PC-9 (cell line): ENCODE measurements at regions not wholly inside any gene's neighbourhood (a gene's known extent, or its start where the extent isn't known, plus 50 kb on each side); places are given as distances from the start of the nearest gene placed in this dataset.

Experiments used
- BruUV-seq: library from RNA; stranded (reverse); fragments of 400-500 nt; replicated peaks from 2 replicates; lab custom pipeline; 2021; lab: Mats Ljungman, UMichigan
- CTCF ChIA-PET: fragments of 300-600 bp; sonication (Branson Sonifier 250); formaldehyde crosslinking; loops from one replicate; lab custom pipeline; 2022; ENCODE audit warnings: antibody characterized with exemption; lab: Charles Lee
- POLR2A ChIA-PET: fragments of 300-600 bp; sonication (Branson Sonifier 250); formaldehyde crosslinking; loops from one replicate; lab custom pipeline; 2022; ENCODE audit warnings: antibody characterized with exemption; ENCODE audit not compliant: unreplicated experiment; lab: Charles Lee
- DNase-seq, 2 experiments: peaks; one replicate each; pipeline versions ENCODE4 v3.0.0 to v3.0.0-alpha.2; 2015 to 2022; ENCODE audit warnings: mixed read lengths in 1 of 2
- H2AFZ ChIP-seq: fragments of 200-600 bp; sonication (generic); 2 replicates; pipeline ENCODE4 v1.8.1; 2017; ENCODE audit warnings: antibody characterized with exemption
- H3F3A ChIP-seq: fragments of 200-600 bp; sonication (generic); 2 replicates; pipeline ENCODE4 v1.8.1; 2017; ENCODE audit warnings: antibody characterized with exemption, mild to moderate bottlenecking, low read depth; ENCODE audit not compliant: insufficient read depth
- H3K27ac ChIP-seq: fragments of 200-600 bp; sonication (generic); 2 replicates; pipeline ENCODE4 v1.6.1; 2016; ENCODE audit warnings: mixed run types
- H3K27me3 ChIP-seq: fragments of 200-600 bp; sonication (generic); 2 replicates; pipeline ENCODE4 v1.6.1; 2016; ENCODE audit warnings: low read depth, mixed run types; ENCODE audit not compliant: insufficient read depth
- H3K36me3 ChIP-seq: fragments of 200-600 bp; sonication (generic); 2 replicates; pipeline ENCODE4 v1.6.1; 2016; ENCODE audit warnings: low read depth, mixed run types
- H3K4me1 ChIP-seq: fragments of 200-600 bp; sonication (generic); replicated peaks from 2 replicates; pipeline ENCODE4 v1.6.1; 2016; ENCODE audit warnings: mixed run types; ENCODE audit not compliant: insufficient read depth
- H3K4me2 ChIP-seq: fragments of 200-600 bp; sonication (generic); 2 replicates; pipeline ENCODE4 v1.6.1; 2017; ENCODE audit warnings: mixed run types
- H3K4me3 ChIP-seq: fragments of 200-600 bp; sonication (generic); 2 replicates; pipeline ENCODE4 v1.6.1; 2016; ENCODE audit warnings: mixed run types
- H3K79me2 ChIP-seq: fragments of 200-600 bp; sonication (generic); 2 replicates; pipeline ENCODE4 v1.6.1; 2017; ENCODE audit warnings: low read depth, mixed run types
- H3K9me2 ChIP-seq: fragments of 200-600 bp; sonication (generic); 2 replicates; pipeline ENCODE4 v1.8.1; 2017; ENCODE audit warnings: mild to moderate bottlenecking; ENCODE audit not compliant: insufficient read depth
- H3K9me3 ChIP-seq: fragments of 200-600 bp; sonication (generic); 2 replicates; pipeline ENCODE4 v1.8.1; 2016; ENCODE audit warnings: low read depth; ENCODE audit not compliant: insufficient read depth
- H4K20me1 ChIP-seq: fragments of 200-600 bp; sonication (generic); 2 replicates; pipeline ENCODE4 v1.8.1; 2017; ENCODE audit not compliant: insufficient read depth
- CTCF ChIP-seq: fragments of 200-600 bp; sonication (generic); conservative IDR thresholded peaks from 2 replicates; pipeline ENCODE4 v1.6.1; 2017; ENCODE audit warnings: mixed run types, antibody characterized with exemption, mild to moderate bottlenecking, moderate library complexity
- EZH2 ChIP-seq: fragments of 200-600 bp; sonication (generic); IDR thresholded peaks from 2 replicates; pipeline ENCODE4 v1.8.0; 2017; ENCODE audit warnings: antibody characterized with exemption, low read depth
- intact Hi-C: fragments of 100-400 bp; cut with micrococcal nuclease; formaldehyde crosslinking; loops from one replicate; pipeline ENCODE4 v1.10.0; 2022; ENCODE audit not compliant: unreplicated experiment

- ChIA-PET CTCF (no interaction called here), POLR2A (interaction anchor here (0.5 kb wide), 1 partner anchor 770 kb away, joined by 3 read pairs; no protein-coding TSS in a partner anchor)
- BruUV-seq = no TSS peak
- Histone ChIP-seq H2AFZ (no peak overlapping the region), H3K4me2 (no peak overlapping the region), H3K9me2 (no peaks in the 10 kb centered on the region), H3K27ac (no peak overlapping the region), H3K36me3 (no peaks in the 10 kb centered on the region), H3K9me3 (no peaks in the 10 kb centered on the region), H3K27me3 (no peaks in the 10 kb centered on the region), H3K4me3 (no peak overlapping the region), H3K4me1 (no peaks in the 10 kb centered on the region), H4K20me1 (no peaks in the 10 kb centered on the region), H3F3A (no peaks in the 10 kb centered on the region), H3K79me2 (no peaks in the 10 kb centered on the region)
- no peak for DNase-seq
- TF ChIP-seq EZH2 (no peak), CTCF (no peak)
- intact Hi-C loops = no loop called here
Measured at GRCh38 chr21:25334046-25334730, 273.1 kb downstream of the MRPL39 start.

- Histone ChIP-seq H3K4me3 (no peak overlapping the region), H3K9me3 (no peaks in the 10 kb centered on the region), H2AFZ (no peak overlapping the region), H3K27ac (no peak overlapping the region), H3K4me2 (no peak overlapping the region), H4K20me1 (no peaks in the 10 kb centered on the region), H3F3A (no peaks in the 10 kb centered on the region), H3K4me1 (no peaks in the 10 kb centered on the region), H3K79me2 (no peaks in the 10 kb centered on the region), H3K9me2 (no peaks in the 10 kb centered on the region), H3K27me3 (no peaks in the 10 kb centered on the region), H3K36me3 (no peaks in the 10 kb centered on the region)
- TF ChIP-seq EZH2 (no peak), CTCF (no peak)
- DNase-seq = no peak
- no TSS peak for BruUV-seq
- CTCF ChIA-PET = no interaction called here
- POLR2A ChIA-PET = no interaction called here
- intact Hi-C loops = no loop called here
Measured at GRCh38 chr21:25331286-25331685, 276.0 kb downstream of the MRPL39 start.

DNA sequence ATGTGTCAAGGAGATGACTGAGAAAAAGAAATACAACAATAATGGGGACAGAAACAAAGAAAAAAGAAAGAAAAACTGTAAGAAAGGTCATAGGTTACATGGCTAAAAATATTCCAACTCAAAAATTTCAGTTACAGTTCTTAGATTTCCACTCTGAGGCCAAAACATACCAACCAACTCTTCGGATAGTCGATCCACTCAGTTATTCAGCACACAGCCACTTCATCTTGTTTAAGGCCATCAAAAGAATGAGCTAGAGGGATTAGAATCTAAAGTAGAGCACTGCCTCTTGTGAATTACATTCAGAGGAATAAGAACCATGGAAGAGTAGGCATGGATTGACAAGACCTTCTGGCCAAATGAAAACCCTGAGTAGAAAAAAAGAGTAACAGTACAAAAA, 277.0 kb downstream of the MRPL39 start:
- Histone ChIP-seq H3K27ac (no peak overlapping the region), H3K4me2 (no peak overlapping the region), H3F3A (no peaks in the 10 kb centered on the region), H3K4me1 (no peaks in the 10 kb centered on the region), H3K9me3 (no peaks in the 10 kb centered on the region), H3K79me2 (no peaks in the 10 kb centered on the region), H3K36me3 (no peaks in the 10 kb centered on the region), H3K9me2 (no peaks in the 10 kb centered on the region), H2AFZ (no peak overlapping the region), H3K4me3 (no peak overlapping the region), H4K20me1 (no peaks in the 10 kb centered on the region), H3K27me3 (no peaks in the 10 kb centered on the region)
- ChIA-PET CTCF (no interaction called here), POLR2A (no interaction called here)
- intact Hi-C loops = no loop called here
- DNase-seq = no peak
- TF ChIP-seq CTCF (no peak), EZH2 (no peak)
- no TSS peak for BruUV-seq
